Osteocyte (in vitro differentiated cells): ENCODE measurements at regions not wholly inside any gene's neighbourhood (a gene's known extent, or its start where the extent isn't known, plus 50 kb on each side); places are given as distances from the start of the nearest gene placed in this dataset.

Experiments
- DNase-seq: peaks from one replicate; pipeline ENCODE4 v3.0.0; 2021; ENCODE audit warnings: mixed read lengths; ENCODE audit not compliant: unreplicated experiment; ENCODE audit errors: extremely low spot score
- H3K27ac Mint-ChIP-seq: one replicate; pipeline ENCODE4 v1.8.0; 2021; ENCODE audit warnings: mild to moderate bottlenecking, mixed read lengths; ENCODE audit not compliant: unreplicated experiment
- H3K27me3 Mint-ChIP-seq: one replicate; pipeline ENCODE4 v1.8.0; 2021; ENCODE audit warnings: mixed read lengths; ENCODE audit not compliant: unreplicated experiment
- H3K36me3 Mint-ChIP-seq: one replicate; pipeline ENCODE4 v1.8.0; 2021; ENCODE audit warnings: mixed read lengths; ENCODE audit not compliant: unreplicated experiment
- H3K4me1 Mint-ChIP-seq: one replicate; pipeline ENCODE4 v1.8.0; 2021; ENCODE audit warnings: mixed read lengths; ENCODE audit not compliant: unreplicated experiment
- H3K4me3 Mint-ChIP-seq: one replicate; pipeline ENCODE4 v1.8.0; 2021; ENCODE audit warnings: mild to moderate bottlenecking, moderate library complexity, mixed read lengths; ENCODE audit not compliant: unreplicated experiment
- H3K9me3 Mint-ChIP-seq: one replicate; pipeline ENCODE4 v1.8.0; 2021; ENCODE audit warnings: mixed read lengths; ENCODE audit not compliant: unreplicated experiment
- TF ChIP-seq, protein P1 (sequence below): fragments of 200-600 bp; sonication (generic); IDR thresholded peaks from 2 replicates; pipeline ENCODE4 v1.5.0; 2021; ENCODE audit warnings: antibody characterized with exemption, mild to moderate bottlenecking, moderate library complexity

DNA sequence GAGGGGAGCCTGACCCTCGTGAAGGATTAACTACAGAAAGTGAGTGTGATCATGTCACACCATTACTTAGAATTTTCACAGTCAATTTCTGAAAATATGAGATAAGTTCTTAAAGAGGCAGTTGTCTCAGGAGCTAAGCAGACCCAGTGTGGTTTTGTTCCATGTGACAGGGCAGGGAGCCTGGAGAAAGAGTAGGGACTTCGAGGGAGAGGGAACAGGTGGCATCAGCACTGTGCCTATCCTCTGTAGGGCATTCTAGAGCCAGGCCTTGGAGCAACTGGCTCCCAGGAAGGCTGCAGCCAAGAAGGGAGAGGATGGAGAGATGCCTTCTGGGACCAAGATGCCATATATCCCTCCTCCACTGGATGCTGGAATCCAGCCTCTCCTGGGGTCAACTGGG is 183.0 kb downstream of the TSHZ3 start:
- Mint-ChIP-seq H3K4me3 (no peak overlapping the region), H3K36me3 (no peaks in the 10 kb centered on the region), H3K27me3 (no peaks in the 10 kb centered on the region), H3K27ac (no peak overlapping the region), H3K4me1 (peaks cover 2% of the 10 kb centered on the region), H3K9me3 (no peaks in the 10 kb centered on the region)
- TF ChIP-seq, protein P1, sequence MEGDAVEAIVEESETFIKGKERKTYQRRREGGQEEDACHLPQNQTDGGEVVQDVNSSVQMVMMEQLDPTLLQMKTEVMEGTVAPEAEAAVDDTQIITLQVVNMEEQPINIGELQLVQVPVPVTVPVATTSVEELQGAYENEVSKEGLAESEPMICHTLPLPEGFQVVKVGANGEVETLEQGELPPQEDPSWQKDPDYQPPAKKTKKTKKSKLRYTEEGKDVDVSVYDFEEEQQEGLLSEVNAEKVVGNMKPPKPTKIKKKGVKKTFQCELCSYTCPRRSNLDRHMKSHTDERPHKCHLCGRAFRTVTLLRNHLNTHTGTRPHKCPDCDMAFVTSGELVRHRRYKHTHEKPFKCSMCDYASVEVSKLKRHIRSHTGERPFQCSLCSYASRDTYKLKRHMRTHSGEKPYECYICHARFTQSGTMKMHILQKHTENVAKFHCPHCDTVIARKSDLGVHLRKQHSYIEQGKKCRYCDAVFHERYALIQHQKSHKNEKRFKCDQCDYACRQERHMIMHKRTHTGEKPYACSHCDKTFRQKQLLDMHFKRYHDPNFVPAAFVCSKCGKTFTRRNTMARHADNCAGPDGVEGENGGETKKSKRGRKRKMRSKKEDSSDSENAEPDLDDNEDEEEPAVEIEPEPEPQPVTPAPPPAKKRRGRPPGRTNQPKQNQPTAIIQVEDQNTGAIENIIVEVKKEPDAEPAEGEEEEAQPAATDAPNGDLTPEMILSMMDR: no peak
- peak; percentile 32 for DNase-seq

DNA sequence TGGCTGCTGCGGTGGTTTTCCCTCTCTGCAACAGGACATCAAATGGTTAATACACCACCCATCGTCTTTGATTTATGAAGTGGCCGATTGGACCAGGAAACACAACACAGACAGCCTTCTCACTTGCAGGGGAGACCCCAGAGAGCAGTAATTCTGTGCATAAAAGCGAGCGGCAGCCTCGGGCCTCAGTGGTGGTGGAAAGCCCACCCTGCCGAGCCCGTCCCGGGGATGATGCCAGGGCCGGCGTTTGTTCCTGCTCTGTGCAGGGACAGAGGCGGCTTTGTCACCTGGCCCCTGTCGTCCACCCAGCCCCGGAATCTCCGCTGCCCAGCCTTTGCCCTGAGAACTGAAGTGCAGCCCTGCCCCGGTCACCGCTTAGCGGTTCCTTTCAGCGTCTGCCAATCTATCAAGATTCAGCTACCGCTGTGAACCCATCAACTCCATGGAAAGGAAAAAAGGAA is 184.4 kb downstream of the TSHZ3 start:
- TF ChIP-seq, protein P1: no peak
- Mint-ChIP-seq H3K9me3 (no peaks in the 10 kb centered on the region), H3K27ac (no peak overlapping the region), H3K4me1 (peaks cover 6% of the 10 kb centered on the region), H3K4me3 (no peak overlapping the region), H3K27me3 (no peaks in the 10 kb centered on the region), H3K36me3 (no peaks in the 10 kb centered on the region)
- DNase-seq: peak; percentile 80

DNA sequence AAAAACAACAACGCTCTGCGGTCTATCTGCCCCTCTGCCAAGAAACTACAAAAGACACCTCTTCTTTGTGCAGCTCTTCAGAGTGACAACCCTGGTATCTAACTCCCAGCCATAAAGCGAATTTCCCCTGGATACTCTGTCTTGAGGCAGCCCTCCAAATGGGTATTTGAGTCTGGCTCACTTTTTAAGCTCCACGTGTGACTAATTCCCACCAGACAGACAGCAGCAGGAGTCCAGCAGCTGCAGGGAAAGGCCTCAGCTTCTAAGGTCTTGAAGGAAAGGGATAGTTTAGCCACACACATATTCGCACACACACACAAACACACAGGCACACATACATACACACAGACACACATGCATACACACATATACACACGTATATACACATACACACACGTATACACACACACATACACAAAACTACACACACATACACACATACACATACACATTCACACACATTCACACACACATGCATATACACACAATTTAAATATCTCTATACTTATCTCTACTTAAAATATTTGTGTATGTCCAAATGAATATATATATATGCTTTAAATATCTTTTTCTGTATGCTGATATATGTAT is 188.8 kb downstream of the TSHZ3 start:
- TF ChIP-seq, protein P1: no peak
- Mint-ChIP-seq H3K36me3 (no peaks in the 10 kb centered on the region), H3K4me3 (no peak overlapping the region), H3K27me3 (no peaks in the 10 kb centered on the region), H3K9me3 (no peaks in the 10 kb centered on the region), H3K27ac (no peak overlapping the region), H3K4me1 (peaks cover 4% of the 10 kb centered on the region)
- DNase-seq: no peak

DNA sequence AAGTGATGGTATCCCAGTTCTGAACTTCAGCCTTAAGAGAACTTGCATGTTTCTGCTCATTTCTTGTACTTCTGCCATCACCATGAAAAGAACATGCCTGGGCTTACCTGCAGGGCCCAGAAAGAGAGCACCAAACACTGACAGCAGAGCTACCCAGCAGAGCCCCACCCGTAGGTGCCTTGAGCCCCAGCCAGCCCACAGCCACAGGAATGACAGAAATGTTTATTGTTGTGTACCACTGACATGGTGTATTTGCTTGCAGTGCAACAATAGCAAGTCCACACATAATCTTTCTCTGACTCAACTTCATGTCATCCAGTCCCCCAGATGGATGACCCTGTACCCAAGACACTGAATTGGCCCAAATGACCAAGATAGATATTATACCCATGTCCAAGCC is 195.2 kb downstream of the TSHZ3 start:
- TF ChIP-seq, protein P1: no peak
- Mint-ChIP-seq H3K9me3 (no peaks in the 10 kb centered on the region), H3K4me3 (no peak overlapping the region), H3K27me3 (no peaks in the 10 kb centered on the region), H3K36me3 (no peaks in the 10 kb centered on the region), H3K27ac (no peak overlapping the region), H3K4me1 (no peaks in the 10 kb centered on the region)
- DNase-seq: no peak

DNA sequence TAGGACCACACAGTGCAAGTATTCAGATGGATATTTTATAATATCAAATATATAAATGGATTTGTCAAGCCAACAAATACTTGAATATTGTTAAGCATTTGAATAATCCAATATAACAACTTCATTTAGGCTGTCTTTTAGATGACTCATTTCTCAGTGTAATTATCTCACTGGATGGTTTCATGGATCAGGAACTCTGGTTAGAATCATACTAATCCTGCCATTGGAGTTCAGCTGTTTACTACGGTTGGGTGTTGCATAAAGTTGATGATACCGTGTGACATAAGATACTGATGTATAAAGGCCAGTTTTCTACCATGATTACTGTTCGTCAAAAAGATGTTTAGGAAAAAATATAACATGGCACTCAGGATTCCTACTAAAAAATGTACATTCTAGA is 196.3 kb downstream of the TSHZ3 start:
- Mint-ChIP-seq H3K4me1 (no peaks in the 10 kb centered on the region), H3K27me3 (no peaks in the 10 kb centered on the region), H3K36me3 (no peaks in the 10 kb centered on the region), H3K9me3 (no peaks in the 10 kb centered on the region), H3K27ac (no peak overlapping the region), H3K4me3 (no peak overlapping the region)
- TF ChIP-seq, protein P1: no peak
- no peak for DNase-seq
